Body of pancreas (tissue), 4 donors: ENCODE measurements at regions not wholly inside any gene's neighbourhood (a gene's known extent, or its start where the extent isn't known, plus 50 kb on each side); places are given as distances from the start of the nearest gene placed in this dataset.

Experiments
- ATAC-seq: fragments of 150-250 bp; one replicate; pipeline ENCODE4 v1.9.1; 2016
- DNase-seq, 4 donors: peaks; one replicate each; pipeline ENCODE4 v3.0.0-alpha.2; 2019
- H3K27ac ChIP-seq, 4 donors: fragments of 200-600 bp; sonication (generic); 1 replicate in 3 of 4; 2 replicates in 1 of 4; pipeline versions ENCODE4 v1.5.1 to v1.6.1; 2016 to 2019; ENCODE audit warnings: mild to moderate bottlenecking in 1 of 4, mixed read lengths in 1 of 4, moderate library complexity in 1 of 4
- H3K27me3 ChIP-seq, 2 donors: fragments of 200-600 bp; sonication (generic); one replicate each; pipeline ENCODE4 v1.6.0; 2016; ENCODE audit warnings: mild to moderate bottlenecking in 1 of 2
- H3K36me3 ChIP-seq, 2 donors: fragments of 200-600 bp; sonication (generic); replicated peaks in 1 of 2; 2 replicates each; pipeline ENCODE4 v1.5.1; 2016; ENCODE audit warnings: low read depth in 2 of 2; ENCODE audit not compliant: insufficient read depth in 1 of 2
- H3K4me1 ChIP-seq: fragments of 200-600 bp; sonication (generic); one replicate; pipeline ENCODE4 v1.6.0; 2016
- H3K4me3 ChIP-seq, 2 donors: fragments of 200-600 bp; sonication (generic); 1 replicate in 1 of 2; 2 replicates in 1 of 2; pipeline ENCODE4 v1.5.1; 2016 to 2019
- H3K9me3 ChIP-seq, 3 donors: fragments of 200-600 bp; sonication (generic); 1 replicate in 2 of 3; 2 replicates in 1 of 3; pipeline ENCODE4 v1.5.1; 2016
- CTCF ChIP-seq, 7 experiments: fragments of 450-650 bp in 4 of 7; fragments of 200-600 bp in 3 of 7; sonication (generic) in 3 of 7; IDR thresholded peaks; one replicate each; pipeline ENCODE4 v1.5.1; 2016 to 2019; ENCODE audit warnings: antibody characterized with exemption in 7 of 7
- POLR2A ChIP-seq, 3 donors: fragments of 450-650 bp; IDR thresholded peaks; one replicate each; pipeline ENCODE4 v1.6.1; 2016; ENCODE audit warnings: antibody characterized with exemption in 3 of 3, mild to moderate bottlenecking in 2 of 3
- WGBS, 2 donors: methylation state at CpG; one replicate each; pipeline ENCODE4 v1.1.5; 2017; 5-methylcytosine and 5-hydroxymethylcytosine counted together
- intact Hi-C: fragments of 100-400 bp; cut with DNase I; formaldehyde crosslinking; loops from one replicate; pipeline ENCODE4 v1.15.1; 2023

GRCh38 chr11:98136357-98136756 lies 884.4 kb upstream of the CNTN5 start:
- 23 to 29% methylated on average over 1 of the region's 1 CpG for WGBS, 2 donors
- Histone ChIP-seq H3K9me3 (no peaks in the 10 kb centered on the region), H3K36me3 (no peaks in the 10 kb centered on the region), H3K27ac (no peak overlapping the region), H3K4me1 (no peaks in the 10 kb centered on the region), H3K4me3 (no peak overlapping the region), H3K27me3 (no peaks in the 10 kb centered on the region)
- ATAC-seq: no peak
- DNase-seq: no peak
- intact Hi-C loops: no loop called here
- TF ChIP-seq POLR2A (IDR thresholded peaks at IDR 0.05) (no peak), CTCF (IDR thresholded peaks at IDR 0.05) (no peak)

GRCh38 chr11:98137437-98137836 lies 883.3 kb upstream of the CNTN5 start:
- DNase-seq (no peak), ATAC-seq (no peak)
- H3K4me3 ChIP-seq: no peak overlapping the region
- intact Hi-C loops: no loop called here
- H3K27me3 ChIP-seq: no peaks in the 10 kb centered on the region
- TF ChIP-seq POLR2A (IDR thresholded peaks at IDR 0.05) (no peak), CTCF (IDR thresholded peaks at IDR 0.05) (no peak)
- no peaks in the 10 kb centered on the region for H3K9me3 ChIP-seq
- no peak overlapping the region for H3K27ac ChIP-seq
- 71 to 72% methylated on average over 3 of the region's 3 CpGs for WGBS, 2 donors
- no peaks in the 10 kb centered on the region for H3K4me1 ChIP-seq
- H3K36me3 ChIP-seq: no peaks in the 10 kb centered on the region

- no peak overlapping the region for H3K27ac ChIP-seq
- no peak for ATAC-seq
- no peak for DNase-seq
These were observed 877.1 kb upstream of the CNTN5 start for GRCh38 chr11:98143661-98144060.

GRCh38 chr11:98153752-98154151 lies 867.0 kb upstream of the CNTN5 start:
- Histone ChIP-seq H3K4me3 (no peak overlapping the region), H3K36me3 (no peaks in the 10 kb centered on the region), H3K4me1 (no peaks in the 10 kb centered on the region), H3K9me3 (peaks cover 0 to 4% (median 0%) of the 10 kb centered on the region in 3 donors), H3K27me3 (no peaks in the 10 kb centered on the region), H3K27ac (no peak overlapping the region)
- DNase-seq (no peak), ATAC-seq (no peak)
- intact Hi-C loops: no loop called here
- TF ChIP-seq POLR2A (IDR thresholded peaks at IDR 0.05) (no peak), CTCF (IDR thresholded peaks at IDR 0.05) (no peak)
- WGBS, 2 donors: 48 to 64% methylated on average over 2 of the region's 2 CpGs

More at GRCh38 chr11:98143661-98144060, 877.1 kb upstream of the CNTN5 start:
- Histone ChIP-seq H3K27me3 (no peaks in the 10 kb centered on the region), H3K9me3 (peaks cover 0 to 6% (median 0%) of the 10 kb centered on the region in 3 donors), H3K4me3 (no peak overlapping the region), H3K4me1 (no peaks in the 10 kb centered on the region), H3K36me3 (no peaks in the 10 kb centered on the region)
- intact Hi-C loops: no loop called here
- TF ChIP-seq CTCF (IDR thresholded peaks at IDR 0.05): no peak
- TF ChIP-seq POLR2A (IDR thresholded peaks at IDR 0.05): no peak

- Histone ChIP-seq H3K36me3 (no peaks in the 10 kb centered on the region), H3K27ac (no peak overlapping the region), H3K27me3 (no peaks in the 10 kb centered on the region), H3K4me3 (no peak overlapping the region), H3K9me3 (peaks cover 0 to 4% (median 0%) of the 10 kb centered on the region in 3 donors), H3K4me1 (no peaks in the 10 kb centered on the region)
- intact Hi-C loops: no loop called here
- 67 to 81% methylated on average over 3 of the region's 3 CpGs for WGBS, 2 donors
- DNase-seq (no peak), ATAC-seq (no peak)
- TF ChIP-seq POLR2A (IDR thresholded peaks at IDR 0.05) (no peak), CTCF (IDR thresholded peaks at IDR 0.05) (no peak)
These were observed 865.1 kb upstream of the CNTN5 start for GRCh38 chr11:98155696-98156095.
